ENCODE measurements at regions not wholly inside any gene's neighbourhood (a gene's known extent, or its start where the extent isn't known, plus 50 kb on each side); places are given as distances from the start of the nearest gene placed in this dataset.

DNA sequence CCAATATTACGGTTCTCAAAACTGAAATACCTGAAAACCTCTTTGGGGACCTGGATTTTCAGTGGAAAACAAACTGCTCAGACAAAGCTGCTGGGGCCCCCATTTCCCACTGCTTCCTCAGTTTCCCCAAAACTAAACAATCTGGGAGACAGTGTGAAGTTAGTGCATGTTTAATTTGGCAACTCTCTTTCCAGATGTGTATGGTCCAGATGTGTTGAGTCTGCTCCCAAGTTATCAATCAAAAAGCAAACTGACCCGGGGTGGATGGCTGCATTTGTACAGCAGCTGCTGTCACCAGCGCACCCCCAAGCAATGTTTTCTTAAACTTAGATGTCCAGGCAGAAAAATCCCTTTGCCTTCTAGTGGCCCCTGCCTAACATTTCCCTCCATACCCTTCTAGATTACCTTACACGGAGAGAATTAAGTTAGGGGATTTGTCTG is 136.9 kb downstream of the COPS8 start:
- no peak for DNase-seq
- Histone ChIP-seq H3K27ac (ENCODE audit: low read depth in 1 of 2, low read length in 2 of 2) (no peak overlapping the region), H3K4me3 (replicated peaks in 1 of 3; ENCODE audit: low read depth in 2 of 3, low read length in 3 of 3) (no peak overlapping the region), H4K20me1 (ENCODE audit: insufficient read depth, low read length) (no peaks in the 10 kb centered on the region), H3K79me2 (ENCODE audit: insufficient read depth, low read length) (no peaks in the 10 kb centered on the region), H3K36me3 (replicated peaks in 1 of 2; ENCODE audit: control insufficient read depth in 1 of 2, insufficient read depth in 2 of 2, low read length in 2 of 2) (no peaks in the 10 kb centered on the region), H3K9me3 (replicated peaks in 1 of 2; ENCODE audit: control insufficient read depth in 1 of 2, insufficient read depth in 1 of 2, low read length in 2 of 2) (no peaks in the 10 kb centered on the region), H3K4me1 (ENCODE audit: control insufficient read depth in 1 of 2, insufficient read depth in 2 of 2, low read length in 2 of 2) (no peaks in the 10 kb centered on the region), H3K4me2 (replicated peaks; ENCODE audit: extremely low read depth, low read length, poor library complexity, severe bottlenecking) (no peak overlapping the region), H3K9ac (ENCODE audit: insufficient read depth, low read length, poor library complexity, severe bottlenecking) (no peak overlapping the region), H2AFZ (ENCODE audit: insufficient read depth, low read depth, low read length, poor library complexity, severe bottlenecking) (no peak overlapping the region), H3K27me3 (ENCODE audit: control insufficient read depth in 2 of 2, insufficient read depth in 2 of 2, low read length in 2 of 2) (peaks cover 0 to 4% of the 10 kb centered on the region in 2 donors)
- TF ChIP-seq, protein P1, sequence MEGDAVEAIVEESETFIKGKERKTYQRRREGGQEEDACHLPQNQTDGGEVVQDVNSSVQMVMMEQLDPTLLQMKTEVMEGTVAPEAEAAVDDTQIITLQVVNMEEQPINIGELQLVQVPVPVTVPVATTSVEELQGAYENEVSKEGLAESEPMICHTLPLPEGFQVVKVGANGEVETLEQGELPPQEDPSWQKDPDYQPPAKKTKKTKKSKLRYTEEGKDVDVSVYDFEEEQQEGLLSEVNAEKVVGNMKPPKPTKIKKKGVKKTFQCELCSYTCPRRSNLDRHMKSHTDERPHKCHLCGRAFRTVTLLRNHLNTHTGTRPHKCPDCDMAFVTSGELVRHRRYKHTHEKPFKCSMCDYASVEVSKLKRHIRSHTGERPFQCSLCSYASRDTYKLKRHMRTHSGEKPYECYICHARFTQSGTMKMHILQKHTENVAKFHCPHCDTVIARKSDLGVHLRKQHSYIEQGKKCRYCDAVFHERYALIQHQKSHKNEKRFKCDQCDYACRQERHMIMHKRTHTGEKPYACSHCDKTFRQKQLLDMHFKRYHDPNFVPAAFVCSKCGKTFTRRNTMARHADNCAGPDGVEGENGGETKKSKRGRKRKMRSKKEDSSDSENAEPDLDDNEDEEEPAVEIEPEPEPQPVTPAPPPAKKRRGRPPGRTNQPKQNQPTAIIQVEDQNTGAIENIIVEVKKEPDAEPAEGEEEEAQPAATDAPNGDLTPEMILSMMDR (IDR thresholded peaks at IDR 0.05) = no peak
- 100% methylated on average over 1 of the region's 4 CpGs for WGBS (ENCODE audit: insufficient coverage)
- H3K4me1 Mint-ChIP-seq = no peaks in the 10 kb centered on the region
- no peak overlapping the region for H3K27ac Mint-ChIP-seq
- H3K4me3 Mint-ChIP-seq = no peak overlapping the region
- H3K36me3 Mint-ChIP-seq = no peaks in the 10 kb centered on the region
- H3K27me3 Mint-ChIP-seq (ENCODE audit: low read depth in 3 of 3) = peaks cover 8 to 30% (median 17%) of the 10 kb centered on the region in 3 donors
- H3K9me3 Mint-ChIP-seq = peaks cover 0 to 2% (median 0%) of the 10 kb centered on the region in 7 donors
- intact Hi-C loops (cut with micrococcal nuclease) = no loop called here

DNA sequence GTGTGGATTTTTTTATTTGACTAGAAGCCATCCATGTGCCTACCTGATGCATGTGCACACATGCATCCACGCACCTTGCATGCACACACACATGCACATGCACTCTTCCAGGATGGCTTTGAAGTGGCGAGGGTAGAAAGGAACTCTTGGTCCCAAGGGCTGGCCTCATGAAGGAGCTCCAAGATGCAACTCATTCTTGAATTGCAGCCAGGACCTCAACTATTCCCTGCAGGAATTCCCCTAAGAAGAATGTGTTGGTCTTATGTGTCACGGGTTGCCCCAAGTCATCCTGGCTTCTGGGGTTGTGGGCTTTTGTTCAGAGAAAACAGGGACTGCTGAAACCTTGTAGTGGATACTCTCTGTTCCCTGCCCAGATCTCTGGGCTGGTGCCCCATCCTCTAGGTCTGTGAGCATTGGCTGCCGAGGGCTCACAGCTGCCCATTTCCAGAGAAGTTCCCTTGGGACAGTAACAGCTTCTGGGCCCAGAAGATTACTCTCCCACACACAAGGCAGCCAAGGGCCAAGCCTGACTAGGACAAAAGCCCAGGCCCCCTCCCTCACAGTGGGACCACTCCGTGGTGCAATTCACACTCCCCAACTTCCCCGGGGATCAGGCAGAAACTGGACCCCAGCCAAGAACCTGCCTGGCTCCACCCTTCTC is 137.6 kb downstream of the COPS8 start:
- DNase-seq = no peak
- Histone ChIP-seq H3K4me3 (replicated peaks in 1 of 3; ENCODE audit: low read depth in 2 of 3, low read length in 3 of 3) (no peak overlapping the region), H3K4me2 (replicated peaks; ENCODE audit: extremely low read depth, low read length, poor library complexity, severe bottlenecking) (no peak overlapping the region), H3K9ac (ENCODE audit: insufficient read depth, low read length, poor library complexity, severe bottlenecking) (no peak overlapping the region), H2AFZ (ENCODE audit: insufficient read depth, low read depth, low read length, poor library complexity, severe bottlenecking) (no peak overlapping the region), H4K20me1 (ENCODE audit: insufficient read depth, low read length) (no peaks in the 10 kb centered on the region), H3K27me3 (ENCODE audit: control insufficient read depth in 2 of 2, insufficient read depth in 2 of 2, low read length in 2 of 2) (peaks cover 0 to 4% of the 10 kb centered on the region in 2 donors), H3K27ac (ENCODE audit: low read depth in 1 of 2, low read length in 2 of 2) (no peak overlapping the region), H3K4me1 (ENCODE audit: control insufficient read depth in 1 of 2, insufficient read depth in 2 of 2, low read length in 2 of 2) (no peaks in the 10 kb centered on the region), H3K36me3 (replicated peaks in 1 of 2; ENCODE audit: control insufficient read depth in 1 of 2, insufficient read depth in 2 of 2, low read length in 2 of 2) (no peaks in the 10 kb centered on the region), H3K79me2 (ENCODE audit: insufficient read depth, low read length) (no peaks in the 10 kb centered on the region), H3K9me3 (replicated peaks in 1 of 2; ENCODE audit: control insufficient read depth in 1 of 2, insufficient read depth in 1 of 2, low read length in 2 of 2) (no peaks in the 10 kb centered on the region)
- intact Hi-C loops (cut with micrococcal nuclease) = no loop called here
- Mint-ChIP-seq H3K4me1 (no peaks in the 10 kb centered on the region), H3K9me3 (peaks cover 0 to 4% (median 0%) of the 10 kb centered on the region in 7 donors), H3K36me3 (no peaks in the 10 kb centered on the region), H3K27ac (no peak overlapping the region), H3K27me3 (ENCODE audit: low read depth in 3 of 3) (peaks cover 11 to 30% (median 19%) of the 10 kb centered on the region in 3 donors), H3K4me3 (no peak overlapping the region)
- TF ChIP-seq, protein P1 (IDR thresholded peaks at IDR 0.05) = no peak
- 56% methylated on average over 4 of the region's 6 CpGs for WGBS (ENCODE audit: insufficient coverage)
